Lower lobe of right lung (tissue), 2 donors: ENCODE measurements at regions not wholly inside any gene's neighbourhood (a gene's known extent, or its start where the extent isn't known, plus 50 kb on each side); places are given as distances from the start of the nearest gene placed in this dataset.

Experiments
- ATAC-seq, 2 donors: fragments of 200-7000 bp; cut with Tn5 transposase; one replicate each; pipeline ENCODE4 v1.9.1; 2020 to 2022; ENCODE audit warnings: mild to moderate bottlenecking in 2 of 2, moderate library complexity in 2 of 2
- DNase-seq: peaks from one replicate; pipeline ENCODE4 v3.0.0-alpha.2; 2020
- H3K27ac ChIP-seq: fragments of 200-600 bp; one replicate; pipeline ENCODE4 v1.8.0; 2022
- H3K27me3 ChIP-seq: fragments of 200-600 bp; one replicate; pipeline ENCODE4 v1.8.0; 2022; ENCODE audit warnings: low read depth
- H3K36me3 ChIP-seq: fragments of 200-600 bp; one replicate; pipeline ENCODE4 v1.8.0; 2022; ENCODE audit warnings: mild to moderate bottlenecking
- H3K4me1 ChIP-seq: fragments of 200-600 bp; one replicate; pipeline ENCODE4 v1.8.0; 2022
- H3K4me3 ChIP-seq: fragments of 200-600 bp; one replicate; pipeline ENCODE4 v1.8.0; 2022; ENCODE audit warnings: mild to moderate bottlenecking
- H3K9me3 ChIP-seq: fragments of 200-600 bp; one replicate; pipeline ENCODE4 v1.8.0; 2022
- CTCF ChIP-seq: fragments of 200-600 bp; IDR thresholded peaks from one replicate; pipeline ENCODE4 v1.8.0; 2022; ENCODE audit warnings: antibody characterized with exemption, mild to moderate bottlenecking
- intact Hi-C: fragments of 100-400 bp; cut with DNase I; formaldehyde crosslinking; loops from one replicate; pipeline ENCODE4 v1.11.0; 2022
- donor health status: DM: no; HTN: yes; CAD: no; lungs with severe emphysema.

GRCh38 chr11:115657586-115657985 is 153.4 kb upstream of the CADM1 start:
- Histone ChIP-seq H3K27ac (no peak overlapping the region), H3K4me1 (peaks cover 17% of the 10 kb centered on the region), H3K27me3 (peaks cover 44% of the 10 kb centered on the region), H3K9me3 (no peaks in the 10 kb centered on the region), H3K4me3 (no peak overlapping the region), H3K36me3 (no peaks in the 10 kb centered on the region)
- DNase-seq (no peak), ATAC-seq (no peak)
- intact Hi-C loops = no loop called here
- TF ChIP-seq CTCF = no peak

- H3K27ac ChIP-seq = no peak overlapping the region
- no peaks in the 10 kb centered on the region for H3K36me3 ChIP-seq
- peaks cover 36% of the 10 kb centered on the region for H3K27me3 ChIP-seq
- no peak for DNase-seq
- no peaks in the 10 kb centered on the region for H3K9me3 ChIP-seq
- ATAC-seq = no peak
- no peak overlapping the region for H3K4me3 ChIP-seq
- peaks cover 17% of the 10 kb centered on the region for H3K4me1 ChIP-seq
- no peak for TF ChIP-seq CTCF
- intact Hi-C loops = no loop called here
These were observed 152.5 kb upstream of the CADM1 start for GRCh38 chr11:115656669-115657068.

GRCh38 chr11:115656041-115656440 is 151.8 kb upstream of the CADM1 start:
- H3K9me3 ChIP-seq = no peaks in the 10 kb centered on the region

GRCh38 chr11:115654792-115655191 is 150.6 kb upstream of the CADM1 start:
- intact Hi-C loops = no loop called here

More at GRCh38 chr11:115656041-115656440, 151.8 kb upstream of the CADM1 start:
- Histone ChIP-seq H3K27ac (no peak overlapping the region), H3K36me3 (no peaks in the 10 kb centered on the region), H3K27me3 (peaks cover 35% of the 10 kb centered on the region), H3K4me1 (peaks cover 17% of the 10 kb centered on the region), H3K4me3 (no peak overlapping the region)
- ATAC-seq = no peak
- no peak for DNase-seq
- TF ChIP-seq CTCF = no peak
- intact Hi-C loops = no loop called here

GRCh38 chr11:115653926-115654325 is 149.7 kb upstream of the CADM1 start:
- DNase-seq = no peak
- no peak for TF ChIP-seq CTCF

More at GRCh38 chr11:115654792-115655191, 150.6 kb upstream of the CADM1 start:
- TF ChIP-seq CTCF = no peak
- Histone ChIP-seq H3K4me3 (no peak overlapping the region), H3K36me3 (no peaks in the 10 kb centered on the region), H3K4me1 (peaks cover 9% of the 10 kb centered on the region), H3K9me3 (no peaks in the 10 kb centered on the region), H3K27ac (no peak overlapping the region), H3K27me3 (peaks cover 23% of the 10 kb centered on the region)
- no peak for ATAC-seq
- DNase-seq = no peak

GRCh38 chr11:115653076-115653475 is 148.9 kb upstream of the CADM1 start:
- no peak for ATAC-seq
- DNase-seq = no peak
- no peaks in the 10 kb centered on the region for H3K36me3 ChIP-seq
- H3K27me3 ChIP-seq = peaks cover 8% of the 10 kb centered on the region
- intact Hi-C loops = no loop called here
- H3K4me1 ChIP-seq = no peaks in the 10 kb centered on the region
- H3K4me3 ChIP-seq = no peak overlapping the region
- no peak for TF ChIP-seq CTCF
- H3K9me3 ChIP-seq = no peaks in the 10 kb centered on the region
- no peak overlapping the region for H3K27ac ChIP-seq

More at GRCh38 chr11:115653926-115654325, 149.7 kb upstream of the CADM1 start:
- H3K9me3 ChIP-seq = no peaks in the 10 kb centered on the region
- H3K36me3 ChIP-seq = no peaks in the 10 kb centered on the region
- H3K27ac ChIP-seq = no peak overlapping the region
- peaks cover 14% of the 10 kb centered on the region for H3K27me3 ChIP-seq
- no peak for ATAC-seq
- intact Hi-C loops = no loop called here
- H3K4me1 ChIP-seq = peaks cover under 1% of the 10 kb centered on the region
- H3K4me3 ChIP-seq = no peak overlapping the region
